ENCODE measurements at regions not wholly inside any gene's neighbourhood (a gene's known extent, or its start where the extent isn't known, plus 50 kb on each side); places are given as distances from the start of the nearest gene placed in this dataset.

DNA sequence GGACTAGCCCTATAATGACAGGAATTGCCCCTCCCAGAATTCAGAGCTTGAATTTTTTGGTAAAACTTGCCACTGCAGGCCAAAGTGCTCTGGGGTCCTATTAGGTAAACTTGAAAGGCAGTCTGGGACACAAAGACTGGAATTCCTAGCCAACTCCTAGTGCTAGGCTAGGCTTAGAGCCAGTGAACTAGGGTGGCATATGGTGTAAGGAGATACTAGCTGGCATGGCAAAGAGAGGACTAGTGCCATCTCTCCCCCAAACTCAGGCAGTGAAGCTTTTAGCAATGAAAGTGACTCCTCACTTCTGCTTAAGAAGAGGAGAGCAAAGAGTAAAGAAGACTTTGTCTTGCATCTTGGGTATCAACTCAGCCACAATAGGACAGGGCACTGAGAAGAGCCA, 410.5 kb upstream of the CNTNAP5 start:
- ChIA-PET RAD21 (ENCODE audit: unreplicated experiment) (no interaction called here), SMC1A (ENCODE audit: uncharacterized antibody, unreplicated experiment) (no interaction called here), POLR2A (no interaction called here), CTCF (no interaction called here)
- Histone ChIP-seq H4K20me1 (ENCODE audit: control insufficient read depth, insufficient read depth) (no peaks in the 10 kb centered on the region), H3K79me2 (ENCODE audit: control insufficient read depth, insufficient read depth, low read length) (no peaks in the 10 kb centered on the region), H3K27ac (ENCODE audit: control insufficient read depth, insufficient read depth) (no peak overlapping the region), H3K9ac (ENCODE audit: control insufficient read depth, insufficient read depth, low read length) (no peak overlapping the region), H2AFZ (ENCODE audit: control insufficient read depth, low read depth, low read length) (no peak overlapping the region), H3K4me3 (no peak overlapping the region), H3K4me1 (ENCODE audit: control insufficient read depth, insufficient read depth, low read length) (no peaks in the 10 kb centered on the region), H3K9me3 (replicated peaks; ENCODE audit: control insufficient read depth, insufficient read depth, low read length) (no peaks in the 10 kb centered on the region), H3K36me3 (ENCODE audit: control insufficient read depth in 2 of 2, insufficient read depth in 2 of 2, low read length in 1 of 2) (no peaks in the 10 kb centered on the region), H3K27me3 (replicated peaks in 1 of 2; ENCODE audit: control insufficient read depth in 2 of 2, insufficient read depth in 2 of 2, low read length in 1 of 2) (no peaks in the 10 kb centered on the region), H3K4me2 (ENCODE audit: control insufficient read depth, insufficient read depth) (no peak overlapping the region)
- in situ Hi-C loops (cut with MboI) = no loop called here
- ATAC-seq (no peak), FAIRE-seq (no peak), DNase-seq (ENCODE audit: low read depth, low spot score) (no peak)
- no TSS peak for BruUV-seq (replicated peaks)
- intact Hi-C loops (cut with micrococcal nuclease; ENCODE audit: unreplicated experiment) = no loop called here
- TF ChIP-seq, protein P1, sequence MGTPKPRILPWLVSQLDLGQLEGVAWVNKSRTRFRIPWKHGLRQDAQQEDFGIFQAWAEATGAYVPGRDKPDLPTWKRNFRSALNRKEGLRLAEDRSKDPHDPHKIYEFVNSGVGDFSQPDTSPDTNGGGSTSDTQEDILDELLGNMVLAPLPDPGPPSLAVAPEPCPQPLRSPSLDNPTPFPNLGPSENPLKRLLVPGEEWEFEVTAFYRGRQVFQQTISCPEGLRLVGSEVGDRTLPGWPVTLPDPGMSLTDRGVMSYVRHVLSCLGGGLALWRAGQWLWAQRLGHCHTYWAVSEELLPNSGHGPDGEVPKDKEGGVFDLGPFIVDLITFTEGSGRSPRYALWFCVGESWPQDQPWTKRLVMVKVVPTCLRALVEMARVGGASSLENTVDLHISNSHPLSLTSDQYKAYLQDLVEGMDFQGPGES (IDR thresholded peaks at IDR 0.05) = no peak
- TF ChIP-seq HDAC6 (IDR thresholded peaks at IDR 0.05; ENCODE audit: unreplicated experiment) (no peak), PAX5 (IDR thresholded peaks at IDR 0.05; ENCODE audit: borderline replicate concordance, low read depth, low read length) (no peak), SUPT20H (IDR thresholded peaks at IDR 0.05; ENCODE audit: borderline replicate concordance, control insufficient read depth, low read depth, low read length) (no peak), FOXM1 (IDR thresholded peaks at IDR 0.05; ENCODE audit: low read depth, low read length) (no peak), PAX8 (IDR thresholded peaks at IDR 0.05) (no peak), BCL11A (IDR thresholded peaks at IDR 0.05; ENCODE audit: low read depth, low read length) (no peak), TAF1 (IDR thresholded peaks at IDR 0.05; ENCODE audit: borderline replicate concordance, low read depth, low read length) (no peak), NBN (IDR thresholded peaks at IDR 0.05) (no peak), E4F1 (IDR thresholded peaks at IDR 0.05; ENCODE audit: borderline replicate concordance, partially characterized antibody) (no peak), NR2C2 (IDR thresholded peaks at IDR 0.05; ENCODE audit: borderline replicate concordance, control insufficient read depth, insufficient read length, low read depth) (no peak), JUND (IDR thresholded peaks at IDR 0.05; ENCODE audit: low read depth, low read length) (no peak), EZH2 (IDR thresholded peaks at IDR 0.05; ENCODE audit: borderline replicate concordance, control insufficient read depth, low read depth, low read length) (no peak), CBX5 (IDR thresholded peaks at IDR 0.05; ENCODE audit: low read depth) (no peak), NR2F1 (conservative IDR thresholded peaks at IDR 0.05) (no peak), BACH1 (IDR thresholded peaks at IDR 0.05; ENCODE audit: borderline replicate concordance) (no peak)
- TF ChIP-seq, protein P2, sequence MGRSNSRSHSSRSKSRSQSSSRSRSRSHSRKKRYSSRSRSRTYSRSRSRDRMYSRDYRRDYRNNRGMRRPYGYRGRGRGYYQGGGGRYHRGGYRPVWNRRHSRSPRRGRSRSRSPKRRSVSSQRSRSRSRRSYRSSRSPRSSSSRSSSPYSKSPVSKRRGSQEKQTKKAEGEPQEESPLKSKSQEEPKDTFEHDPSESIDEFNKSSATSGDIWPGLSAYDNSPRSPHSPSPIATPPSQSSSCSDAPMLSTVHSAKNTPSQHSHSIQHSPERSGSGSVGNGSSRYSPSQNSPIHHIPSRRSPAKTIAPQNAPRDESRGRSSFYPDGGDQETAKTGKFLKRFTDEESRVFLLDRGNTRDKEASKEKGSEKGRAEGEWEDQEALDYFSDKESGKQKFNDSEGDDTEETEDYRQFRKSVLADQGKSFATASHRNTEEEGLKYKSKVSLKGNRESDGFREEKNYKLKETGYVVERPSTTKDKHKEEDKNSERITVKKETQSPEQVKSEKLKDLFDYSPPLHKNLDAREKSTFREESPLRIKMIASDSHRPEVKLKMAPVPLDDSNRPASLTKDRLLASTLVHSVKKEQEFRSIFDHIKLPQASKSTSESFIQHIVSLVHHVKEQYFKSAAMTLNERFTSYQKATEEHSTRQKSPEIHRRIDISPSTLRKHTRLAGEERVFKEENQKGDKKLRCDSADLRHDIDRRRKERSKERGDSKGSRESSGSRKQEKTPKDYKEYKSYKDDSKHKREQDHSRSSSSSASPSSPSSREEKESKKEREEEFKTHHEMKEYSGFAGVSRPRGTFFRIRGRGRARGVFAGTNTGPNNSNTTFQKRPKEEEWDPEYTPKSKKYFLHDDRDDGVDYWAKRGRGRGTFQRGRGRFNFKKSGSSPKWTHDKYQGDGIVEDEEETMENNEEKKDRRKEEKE (IDR thresholded peaks at IDR 0.05) = no peak
- TF ChIP-seq, protein P3, sequence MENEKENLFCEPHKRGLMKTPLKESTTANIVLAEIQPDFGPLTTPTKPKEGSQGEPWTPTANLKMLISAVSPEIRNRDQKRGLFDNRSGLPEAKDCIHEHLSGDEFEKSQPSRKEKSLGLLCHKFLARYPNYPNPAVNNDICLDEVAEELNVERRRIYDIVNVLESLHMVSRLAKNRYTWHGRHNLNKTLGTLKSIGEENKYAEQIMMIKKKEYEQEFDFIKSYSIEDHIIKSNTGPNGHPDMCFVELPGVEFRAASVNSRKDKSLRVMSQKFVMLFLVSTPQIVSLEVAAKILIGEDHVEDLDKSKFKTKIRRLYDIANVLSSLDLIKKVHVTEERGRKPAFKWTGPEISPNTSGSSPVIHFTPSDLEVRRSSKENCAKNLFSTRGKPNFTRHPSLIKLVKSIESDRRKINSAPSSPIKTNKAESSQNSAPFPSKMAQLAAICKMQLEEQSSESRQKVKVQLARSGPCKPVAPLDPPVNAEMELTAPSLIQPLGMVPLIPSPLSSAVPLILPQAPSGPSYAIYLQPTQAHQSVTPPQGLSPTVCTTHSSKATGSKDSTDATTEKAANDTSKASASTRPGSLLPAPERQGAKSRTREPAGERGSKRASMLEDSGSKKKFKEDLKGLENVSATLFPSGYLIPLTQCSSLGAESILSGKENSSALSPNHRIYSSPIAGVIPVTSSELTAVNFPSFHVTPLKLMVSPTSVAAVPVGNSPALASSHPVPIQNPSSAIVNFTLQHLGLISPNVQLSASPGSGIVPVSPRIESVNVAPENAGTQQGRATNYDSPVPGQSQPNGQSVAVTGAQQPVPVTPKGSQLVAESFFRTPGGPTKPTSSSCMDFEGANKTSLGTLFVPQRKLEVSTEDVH (IDR thresholded peaks at IDR 0.05; ENCODE audit: low read depth, partially characterized antibody) = no peak
